ENCODE measurements at regions not wholly inside any gene's neighbourhood (a gene's known extent, or its start where the extent isn't known, plus 50 kb on each side); places are given as distances from the start of the nearest gene placed in this dataset.

DNA sequence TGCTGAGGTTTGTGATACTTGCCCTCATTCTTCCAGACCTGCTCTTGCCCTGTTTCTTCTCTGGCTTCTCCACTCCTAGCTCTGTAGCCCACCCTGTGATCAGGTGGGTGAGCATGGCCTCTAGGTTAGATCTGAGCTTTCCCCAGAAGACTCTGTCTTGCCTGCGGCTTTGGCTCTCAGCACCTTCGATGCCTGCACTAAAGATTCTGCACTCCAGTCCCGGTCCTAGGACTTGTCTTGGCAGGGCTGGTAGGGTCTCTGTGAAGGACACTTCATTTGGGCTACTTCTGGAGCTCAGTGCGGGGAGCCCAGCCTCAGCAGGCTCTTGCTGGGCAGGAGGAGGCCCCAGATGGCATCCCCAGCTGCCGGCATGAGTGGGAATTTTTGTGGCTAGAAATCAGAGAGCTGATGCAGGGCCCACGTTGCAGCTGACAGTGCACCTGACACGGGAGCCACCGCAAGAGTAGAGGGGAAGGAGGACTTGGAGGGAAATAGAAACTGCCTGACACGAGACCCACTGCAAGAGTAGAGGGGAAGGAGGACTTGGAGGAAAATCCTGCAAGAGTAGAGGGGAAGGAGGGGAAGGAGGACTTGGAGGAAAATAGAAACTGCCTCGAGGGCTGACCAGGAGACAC lies 226.9 kb upstream of the B3GAT1 start:
- Histone ChIP-seq H3K9me2 (ENCODE audit: low read depth, low read length) (no peaks in the 10 kb centered on the region), H3K4me2 (ENCODE audit: low read length) (no peak overlapping the region), H3K27me3 (ENCODE audit: insufficient read depth, low read length) (no peaks in the 10 kb centered on the region), H3K9me3 (ENCODE audit: low read length) (no peaks in the 10 kb centered on the region), H3K9ac (ENCODE audit: low read length) (no peak overlapping the region), H3K36me3 (ENCODE audit: insufficient read depth, low read length) (no peaks in the 10 kb centered on the region), H3K4me1 (ENCODE audit: insufficient read depth, low read length, severe bottlenecking) (no peaks in the 10 kb centered on the region), H3K4me3 (ENCODE audit: low read depth, low read length, poor library complexity, severe bottlenecking) (no peak overlapping the region), H4K20me1 (ENCODE audit: insufficient read depth, low read length) (no peaks in the 10 kb centered on the region), H2AFZ (ENCODE audit: low read length) (no peak overlapping the region), H3K79me2 (ENCODE audit: insufficient read depth, low read length) (no peaks in the 10 kb centered on the region), H3F3A (ENCODE audit: insufficient read depth, low read length) (no peaks in the 10 kb centered on the region), H3K27ac (ENCODE audit: low read depth, low read length, poor library complexity, severe bottlenecking) (no peak overlapping the region)
- no peak for TF ChIP-seq CTCF (IDR thresholded peaks at IDR 0.05; ENCODE audit: low read length)
- TF ChIP-seq EZH2 (IDR thresholded peaks at IDR 0.05; ENCODE audit: borderline replicate concordance, low read length), result no peak

- no peak overlapping the region for H3K4me3 ChIP-seq (ENCODE audit: low read depth, low read length, poor library complexity, severe bottlenecking)
- no peaks in the 10 kb centered on the region for H3F3A ChIP-seq (ENCODE audit: insufficient read depth, low read length)
- H3K36me3 ChIP-seq (ENCODE audit: insufficient read depth, low read length), result no peaks in the 10 kb centered on the region
- H3K4me1 ChIP-seq (ENCODE audit: insufficient read depth, low read length, severe bottlenecking), result no peaks in the 10 kb centered on the region
- TF ChIP-seq CTCF (IDR thresholded peaks at IDR 0.05; ENCODE audit: low read length), result no peak
- no peak for TF ChIP-seq EZH2 (IDR thresholded peaks at IDR 0.05; ENCODE audit: borderline replicate concordance, low read length)
- no peaks in the 10 kb centered on the region for H4K20me1 ChIP-seq (ENCODE audit: insufficient read depth, low read length)
- no peaks in the 10 kb centered on the region for H3K9me2 ChIP-seq (ENCODE audit: low read depth, low read length)
- H3K27ac ChIP-seq (ENCODE audit: low read depth, low read length, poor library complexity, severe bottlenecking), result no peak overlapping the region
- H3K79me2 ChIP-seq (ENCODE audit: insufficient read depth, low read length), result no peaks in the 10 kb centered on the region
- no peaks in the 10 kb centered on the region for H3K27me3 ChIP-seq (ENCODE audit: insufficient read depth, low read length)
- H2AFZ ChIP-seq (ENCODE audit: low read length), result no peak overlapping the region
- no peak overlapping the region for H3K9ac ChIP-seq (ENCODE audit: low read length)
- H3K4me2 ChIP-seq (ENCODE audit: low read length), result no peak overlapping the region
- no peaks in the 10 kb centered on the region for H3K9me3 ChIP-seq (ENCODE audit: low read length)
Measured at GRCh38 chr11:134637091-134638015, 225.3 kb upstream of the B3GAT1 start.

DNA sequence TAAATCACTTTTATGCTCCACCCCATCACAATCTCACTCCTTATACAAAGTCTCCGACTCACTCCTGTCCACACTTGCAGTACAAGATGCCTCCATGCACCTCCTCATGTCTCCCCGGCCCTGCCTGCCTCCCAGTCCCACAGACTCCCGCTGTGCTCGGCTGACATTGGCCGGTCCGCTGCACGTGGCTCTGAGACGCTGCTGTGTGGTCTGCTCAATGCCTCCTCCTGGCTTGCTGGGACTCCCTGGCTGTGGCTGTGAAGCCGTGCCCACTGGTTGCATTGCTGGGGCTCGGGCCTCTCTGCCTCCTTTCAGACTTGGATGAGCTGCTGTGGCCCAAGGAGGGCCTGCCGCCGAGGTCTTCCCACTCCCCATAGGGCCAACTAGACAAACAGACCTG lies 224.0 kb upstream of the B3GAT1 start:
- H3K9me2 ChIP-seq (ENCODE audit: low read depth, low read length), result no peaks in the 10 kb centered on the region
- no peak overlapping the region for H3K4me2 ChIP-seq (ENCODE audit: low read length)
- no peak for TF ChIP-seq EZH2 (IDR thresholded peaks at IDR 0.05; ENCODE audit: borderline replicate concordance, low read length)
- TF ChIP-seq CTCF (IDR thresholded peaks at IDR 0.05; ENCODE audit: low read length), result no peak
- H4K20me1 ChIP-seq (ENCODE audit: insufficient read depth, low read length), result no peaks in the 10 kb centered on the region
- no peak overlapping the region for H3K4me3 ChIP-seq (ENCODE audit: low read depth, low read length, poor library complexity, severe bottlenecking)
- no peak overlapping the region for H3K27ac ChIP-seq (ENCODE audit: low read depth, low read length, poor library complexity, severe bottlenecking)
- H3K9me3 ChIP-seq (ENCODE audit: low read length), result no peaks in the 10 kb centered on the region
- H3K4me1 ChIP-seq (ENCODE audit: insufficient read depth, low read length, severe bottlenecking), result no peaks in the 10 kb centered on the region
- no peaks in the 10 kb centered on the region for H3K36me3 ChIP-seq (ENCODE audit: insufficient read depth, low read length)
- H3K27me3 ChIP-seq (ENCODE audit: insufficient read depth, low read length), result no peaks in the 10 kb centered on the region
- H3K79me2 ChIP-seq (ENCODE audit: insufficient read depth, low read length), result no peaks in the 10 kb centered on the region
- no peaks in the 10 kb centered on the region for H3F3A ChIP-seq (ENCODE audit: insufficient read depth, low read length)
- no peak overlapping the region for H3K9ac ChIP-seq (ENCODE audit: low read length)
- no peak overlapping the region for H2AFZ ChIP-seq (ENCODE audit: low read length)

All from OCI-LY1 (cell line).